GM21786 (cell line): ENCODE measurements at regions not wholly inside any gene's neighbourhood (a gene's known extent, or its start where the extent isn't known, plus 50 kb on each side); places are given as distances from the start of the nearest gene placed in this dataset.

Experiments used
- ATAC-seq: cut with Tn5 transposase; IDR thresholded peaks from one replicate; pipeline ENCODE4 v1.9.1; 2021; ENCODE audit not compliant: unreplicated experiment

- ATAC-seq: no peak
Observed at GRCh38 chr4:98210281-98210680, 50.9 kb upstream of the RAP1GDS1 start.

GRCh38 chr4:98209111-98209510 is 52.1 kb upstream of the RAP1GDS1 start:
- ATAC-seq: no peak

GRCh38 chr4:98204236-98204553 is 57.0 kb upstream of the RAP1GDS1 start:
- peak; percentile 68 for ATAC-seq

GRCh38 chr4:98203332-98204235 is 57.6 kb upstream of the RAP1GDS1 start:
- peak; percentile 57 for ATAC-seq

GRCh38 chr4:98202907-98203306 is 58.3 kb upstream of the RAP1GDS1 start:
- no peak for ATAC-seq

- no peak for ATAC-seq
Observed at GRCh38 chr4:98199247-98199646, 56.0 kb upstream of the STPG2 start.

- ATAC-seq: no peak
Observed at GRCh38 chr4:98195005-98195404, 51.7 kb upstream of the STPG2 start.

GRCh38 chr4:98193459-98194105 is 50.3 kb upstream of the STPG2 start:
- no peak for ATAC-seq
